Stimulated activated CD8-positive, alpha-beta memory T cell treated with anti-CD3 and anti-CD28 coated beads, Interleukin-12 subunit alpha, Interleukin-12 subunit beta, amount 100 ng/mL, for 24 hours (primary cell): ENCODE measurements at regions not wholly inside any gene's neighbourhood (a gene's known extent, or its start where the extent isn't known, plus 50 kb on each side); places are given as distances from the start of the nearest gene placed in this dataset.

Experiments
- DNase-seq: peaks from one replicate; pipeline ENCODE4 v3.0.0-alpha.2; 2020; ENCODE audit errors: extremely low read depth

- no peak for DNase-seq
These were observed 121.0 kb upstream of the ARGLU1 start for GRCh38 chr13:106688940-106689339.

- DNase-seq: no peak
These were observed 118.2 kb upstream of the ARGLU1 start for GRCh38 chr13:106686163-106686562.

GRCh38 chr13:106685143-106685542, 117.2 kb upstream of the ARGLU1 start:
- no peak for DNase-seq

DNA sequence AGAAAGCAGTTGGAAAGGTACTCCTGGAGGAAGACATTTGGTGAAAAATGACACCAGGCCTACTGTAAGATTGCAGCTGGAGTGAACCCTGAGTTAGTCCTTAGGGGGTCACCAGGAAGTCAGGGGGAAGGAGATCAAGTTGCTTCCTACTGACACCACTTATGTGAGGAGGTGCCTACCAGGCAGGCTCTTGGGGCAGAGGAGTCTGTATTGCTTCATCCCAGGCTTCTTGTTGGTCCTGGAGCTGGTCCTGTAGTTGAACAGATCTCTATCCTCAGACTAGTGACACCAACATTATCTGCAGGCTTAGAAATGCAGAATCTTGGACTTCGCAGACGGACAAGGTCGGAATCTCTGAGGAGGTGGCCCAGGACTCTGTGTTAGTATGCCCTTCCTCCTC, 116.0 kb upstream of the ARGLU1 start:
- no peak for DNase-seq

GRCh38 chr13:106683179-106683578, 115.2 kb upstream of the ARGLU1 start:
- no peak for DNase-seq

- no peak for DNase-seq
These were observed 114.1 kb upstream of the ARGLU1 start for GRCh38 chr13:106681997-106682396.

- no peak for DNase-seq
These were observed 113.6 kb upstream of the ARGLU1 start for GRCh38 chr13:106681536-106681935.

DNA sequence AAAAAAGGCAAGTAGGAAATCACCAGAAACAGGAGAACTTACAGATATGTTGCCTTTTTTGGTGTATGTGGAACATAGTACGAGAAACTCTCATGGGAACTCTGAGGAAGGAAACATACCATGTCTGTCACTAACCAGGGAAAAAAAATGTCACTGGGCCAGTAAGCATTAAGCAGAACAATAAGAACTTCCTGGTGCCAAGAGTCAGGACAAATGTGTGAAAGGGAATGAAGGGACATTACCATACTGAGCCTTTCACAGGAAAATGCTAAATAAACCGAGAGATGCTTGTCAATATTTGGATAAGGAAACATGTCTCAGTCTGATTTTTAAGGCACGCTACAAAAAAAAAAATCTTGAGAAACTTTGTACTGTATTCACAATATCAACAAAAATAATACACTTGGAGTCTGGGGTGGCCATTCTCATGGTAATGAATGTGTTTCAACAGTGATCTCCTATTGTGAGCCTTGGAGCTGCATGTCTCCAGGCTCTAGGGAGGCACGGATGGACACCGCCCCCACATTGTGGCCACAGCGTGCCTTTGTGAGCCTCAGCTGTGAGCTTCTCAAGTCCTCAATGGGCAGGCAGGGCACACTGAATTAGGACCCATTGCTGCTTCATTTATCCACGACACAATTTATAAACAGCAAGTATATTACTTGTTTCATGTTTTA, 113.0 kb upstream of the ARGLU1 start:
- DNase-seq: no peak

GRCh38 chr13:106678646-106679418, 110.9 kb upstream of the ARGLU1 start:
- no peak for DNase-seq

DNA sequence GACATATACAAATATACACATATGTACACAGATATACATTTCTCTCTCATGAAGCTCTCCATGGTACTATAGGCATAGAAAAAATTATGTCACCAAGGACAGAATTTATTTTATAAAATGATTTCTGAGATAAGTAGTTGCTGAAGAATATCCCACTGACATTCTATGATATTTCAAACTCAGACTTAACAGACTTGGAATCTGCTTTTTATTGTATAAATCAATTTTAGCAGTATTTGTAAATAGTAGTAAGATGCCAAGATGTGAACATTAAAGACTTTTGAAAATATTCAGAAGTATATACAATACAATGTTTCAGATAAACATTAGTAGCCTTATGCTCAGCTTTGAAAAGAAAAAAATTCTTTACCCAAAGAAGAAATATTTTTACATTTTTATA, 107.4 kb upstream of the ARGLU1 start:
- DNase-seq: no peak

GRCh38 chr13:106660746-106661625, 93.0 kb upstream of the ARGLU1 start:
- no peak for DNase-seq

DNA sequence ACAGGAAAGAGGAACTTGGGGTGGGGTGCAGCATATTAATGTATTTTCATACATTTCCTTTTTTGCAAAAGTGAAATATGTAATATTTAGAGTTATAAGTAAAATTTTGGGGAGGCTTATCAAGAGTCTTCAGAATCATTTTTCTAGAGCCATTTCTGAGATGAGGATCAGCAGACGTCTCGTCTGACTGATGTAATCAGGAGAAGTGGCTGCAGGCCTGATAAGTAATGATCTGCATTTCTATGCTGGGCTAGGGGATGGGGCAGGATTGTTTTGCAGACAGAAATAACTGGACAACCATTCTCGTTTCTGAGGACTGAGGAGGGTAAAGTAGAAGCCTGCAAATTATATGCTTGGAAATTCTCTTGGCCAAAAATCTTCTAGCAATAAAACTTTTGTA, 89.2 kb upstream of the ARGLU1 start:
- DNase-seq: no peak

DNA sequence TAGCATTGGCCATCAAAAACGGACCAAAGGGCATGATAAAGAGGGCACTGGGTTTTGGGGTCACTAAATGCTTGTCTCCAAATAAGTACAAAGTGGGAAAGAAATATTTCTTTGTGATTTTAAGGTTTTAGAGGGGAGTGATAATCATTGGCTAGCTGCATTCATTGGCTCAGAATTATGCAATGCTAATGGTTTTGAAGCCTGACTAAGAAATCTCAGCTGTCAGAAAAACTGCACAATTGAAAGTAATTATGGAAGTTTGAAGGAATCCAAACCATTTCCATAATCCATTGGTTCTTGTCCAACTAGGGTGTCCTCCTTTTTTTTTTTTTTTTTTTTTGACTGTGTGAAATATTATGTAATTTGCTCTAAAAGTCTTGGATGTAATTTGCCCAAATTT, 88.2 kb upstream of the ARGLU1 start:
- DNase-seq: no peak

DNA sequence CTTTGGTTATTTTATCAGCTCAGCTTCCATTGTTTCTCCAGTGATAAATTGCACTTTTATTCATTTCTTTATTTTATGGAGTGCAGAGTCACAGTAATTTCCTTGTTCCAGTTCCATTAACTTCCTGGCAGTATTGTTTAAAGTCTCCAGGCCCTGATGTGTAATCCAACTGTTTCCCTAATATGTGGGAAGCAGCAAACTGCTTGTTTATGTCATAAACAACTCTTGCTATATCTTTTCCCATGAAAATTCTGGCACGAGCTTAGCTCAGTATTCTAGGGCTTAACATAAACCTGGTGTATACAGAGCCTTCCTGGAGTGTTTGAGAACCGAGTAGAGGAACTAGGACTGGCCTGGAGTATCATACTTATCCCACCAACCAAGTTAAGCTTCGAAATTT, 83.5 kb upstream of the ARGLU1 start:
- DNase-seq: no peak

- DNase-seq: no peak
These were observed 82.8 kb upstream of the ARGLU1 start for GRCh38 chr13:106650690-106651205.

DNA sequence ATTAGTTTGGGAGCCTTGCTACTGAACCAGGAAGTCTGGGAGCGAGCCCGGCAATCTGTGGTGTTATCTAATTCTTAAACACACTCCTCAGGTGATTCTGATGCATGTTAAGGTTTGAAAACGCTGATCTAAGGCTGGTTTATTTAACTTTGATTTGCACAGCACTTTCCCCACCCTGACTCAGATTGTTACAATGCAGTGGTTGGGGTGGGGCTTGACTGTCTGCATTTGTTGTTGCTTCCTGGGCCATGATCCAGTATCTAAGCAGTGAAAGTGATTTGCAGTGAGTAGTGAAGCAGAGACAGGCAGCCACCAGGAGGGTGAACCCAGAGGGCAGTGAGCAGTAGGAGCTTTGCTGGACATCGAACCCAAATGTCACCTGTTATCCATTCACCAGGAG, 81.6 kb upstream of the ARGLU1 start:
- DNase-seq: no peak

GRCh38 chr13:106640515-106640914, 72.6 kb upstream of the ARGLU1 start:
- DNase-seq: no peak

- no peak for DNase-seq
These were observed 69.6 kb upstream of the ARGLU1 start for GRCh38 chr13:106637519-106637918.

DNA sequence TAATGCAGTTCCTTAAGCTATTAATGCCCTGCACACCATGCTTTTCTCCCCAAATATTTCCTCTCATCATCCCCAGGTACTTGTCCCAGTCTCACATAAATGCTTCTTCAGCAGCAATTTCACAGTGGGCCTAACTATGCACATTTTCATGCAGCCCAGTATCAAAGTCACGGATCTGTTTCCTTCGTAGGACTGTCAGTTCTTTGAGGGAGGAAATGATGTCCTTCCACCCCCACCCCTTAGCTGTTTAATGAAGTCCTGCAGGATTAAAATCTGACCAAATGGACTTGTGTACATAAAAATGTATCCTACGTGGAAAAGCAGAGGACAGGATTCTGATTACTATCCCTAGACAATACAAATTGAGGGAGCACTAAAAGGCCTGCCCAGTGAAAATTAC, 68.6 kb upstream of the ARGLU1 start:
- DNase-seq: no peak

DNA sequence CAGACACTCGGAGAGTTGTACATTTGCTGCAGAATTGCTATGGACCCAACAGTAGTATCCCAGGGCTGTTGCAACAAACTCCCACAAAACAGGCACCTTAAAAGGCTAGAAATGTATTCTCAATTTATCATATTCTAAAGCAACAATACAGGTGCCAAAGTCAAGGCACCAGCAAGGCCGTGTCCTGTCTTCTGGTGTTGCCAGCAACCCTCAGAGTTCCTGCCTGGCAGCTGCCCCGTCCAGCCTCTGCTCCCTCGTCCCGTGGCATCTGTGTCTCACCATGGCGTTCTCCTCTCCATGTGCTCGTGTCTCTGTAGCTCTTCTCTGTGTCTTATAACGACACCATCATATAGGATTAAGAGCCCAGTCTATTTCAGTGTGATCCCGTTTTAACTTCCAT, 67.7 kb upstream of the ARGLU1 start:
- no peak for DNase-seq

DNA sequence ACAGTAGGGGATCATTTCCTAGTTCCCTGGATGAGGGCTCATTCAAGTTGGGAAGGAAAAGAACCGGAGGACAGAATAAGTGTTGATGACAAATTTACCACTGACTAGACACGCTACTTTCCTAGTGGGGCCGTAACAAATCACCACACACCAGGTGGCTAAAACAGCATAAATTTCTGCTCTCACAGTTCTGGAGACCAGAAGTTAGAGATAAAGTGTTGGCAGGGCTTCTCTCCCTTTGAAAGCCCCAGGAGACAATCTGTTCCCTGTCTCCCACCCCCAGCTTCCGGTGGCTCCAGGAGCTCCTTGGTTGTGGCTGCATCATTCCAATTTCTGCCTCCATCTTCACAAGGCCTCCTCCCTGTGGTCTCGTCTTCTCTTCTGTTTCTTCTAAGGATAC, 65.4 kb upstream of the ARGLU1 start:
- no peak for DNase-seq

GRCh38 chr13:106630650-106631049, 62.7 kb upstream of the ARGLU1 start:
- DNase-seq: no peak
